Chondrocyte (in vitro differentiated cells): ENCODE measurements at regions not wholly inside any gene's neighbourhood (a gene's known extent, or its start where the extent isn't known, plus 50 kb on each side); places are given as distances from the start of the nearest gene placed in this dataset.

Experiments
- DNase-seq: peaks from one replicate; pipeline ENCODE4 v3.0.0; 2021; ENCODE audit warnings: mixed read lengths, low spot score
- H3K27ac Mint-ChIP-seq: one replicate; pipeline ENCODE4 v1.8.0; 2021; ENCODE audit warnings: mild to moderate bottlenecking, moderate library complexity, mixed read lengths; ENCODE audit not compliant: unreplicated experiment
- H3K27me3 Mint-ChIP-seq: 2 replicates; pipeline ENCODE4 v1.8.0; 2021; ENCODE audit warnings: low read depth, mixed read lengths
- H3K36me3 Mint-ChIP-seq: 2 replicates; pipeline ENCODE4 v1.8.0; 2021; ENCODE audit warnings: low read depth, mixed read lengths
- H3K4me1 Mint-ChIP-seq: 2 replicates; pipeline ENCODE4 v1.8.0; 2021; ENCODE audit warnings: low read depth, mild to moderate bottlenecking, mixed read lengths
- H3K4me3 Mint-ChIP-seq: one replicate; pipeline ENCODE4 v1.8.0; 2021; ENCODE audit warnings: mild to moderate bottlenecking, moderate library complexity, mixed read lengths; ENCODE audit not compliant: unreplicated experiment
- H3K9me3 Mint-ChIP-seq: 2 replicates; pipeline ENCODE4 v1.8.0; 2021; ENCODE audit warnings: low read depth, mixed read lengths
- TF ChIP-seq, protein P1 (sequence below): fragments of 200-600 bp; sonication (generic); IDR thresholded peaks from 2 replicates; pipeline ENCODE4 v1.5.0; 2021; ENCODE audit warnings: antibody characterized with exemption, mild to moderate bottlenecking, moderate library complexity

DNA sequence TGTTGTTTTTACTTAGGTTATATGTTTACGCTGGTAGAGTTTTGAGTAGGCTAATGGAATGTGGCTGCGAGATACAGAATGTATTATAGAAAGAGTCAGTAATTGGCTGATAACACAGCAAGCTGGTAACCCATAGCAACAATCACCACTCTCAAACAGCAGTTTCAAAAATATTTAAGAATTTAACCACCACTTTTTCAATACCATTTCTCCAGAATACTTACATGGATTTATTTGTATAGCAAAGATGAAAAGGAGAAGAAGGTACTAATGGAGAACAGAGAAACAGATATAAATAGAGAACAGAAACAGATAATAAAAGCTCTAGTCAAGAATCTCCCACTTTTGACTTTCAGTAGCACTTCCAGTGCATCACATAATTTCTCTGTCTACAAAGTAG is 188.3 kb upstream of the SLC39A10 start:
- DNase-seq, result no peak
- no peak overlapping the region for H3K4me3 Mint-ChIP-seq
- H3K4me1 Mint-ChIP-seq, result no peaks in the 10 kb centered on the region
- no peaks in the 10 kb centered on the region for H3K36me3 Mint-ChIP-seq
- H3K27me3 Mint-ChIP-seq, result peaks cover 2% of the 10 kb centered on the region
- no peak overlapping the region for H3K27ac Mint-ChIP-seq
- peaks cover 12% of the 10 kb centered on the region for H3K9me3 Mint-ChIP-seq
- TF ChIP-seq, protein P1, sequence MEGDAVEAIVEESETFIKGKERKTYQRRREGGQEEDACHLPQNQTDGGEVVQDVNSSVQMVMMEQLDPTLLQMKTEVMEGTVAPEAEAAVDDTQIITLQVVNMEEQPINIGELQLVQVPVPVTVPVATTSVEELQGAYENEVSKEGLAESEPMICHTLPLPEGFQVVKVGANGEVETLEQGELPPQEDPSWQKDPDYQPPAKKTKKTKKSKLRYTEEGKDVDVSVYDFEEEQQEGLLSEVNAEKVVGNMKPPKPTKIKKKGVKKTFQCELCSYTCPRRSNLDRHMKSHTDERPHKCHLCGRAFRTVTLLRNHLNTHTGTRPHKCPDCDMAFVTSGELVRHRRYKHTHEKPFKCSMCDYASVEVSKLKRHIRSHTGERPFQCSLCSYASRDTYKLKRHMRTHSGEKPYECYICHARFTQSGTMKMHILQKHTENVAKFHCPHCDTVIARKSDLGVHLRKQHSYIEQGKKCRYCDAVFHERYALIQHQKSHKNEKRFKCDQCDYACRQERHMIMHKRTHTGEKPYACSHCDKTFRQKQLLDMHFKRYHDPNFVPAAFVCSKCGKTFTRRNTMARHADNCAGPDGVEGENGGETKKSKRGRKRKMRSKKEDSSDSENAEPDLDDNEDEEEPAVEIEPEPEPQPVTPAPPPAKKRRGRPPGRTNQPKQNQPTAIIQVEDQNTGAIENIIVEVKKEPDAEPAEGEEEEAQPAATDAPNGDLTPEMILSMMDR, result no peak

DNA sequence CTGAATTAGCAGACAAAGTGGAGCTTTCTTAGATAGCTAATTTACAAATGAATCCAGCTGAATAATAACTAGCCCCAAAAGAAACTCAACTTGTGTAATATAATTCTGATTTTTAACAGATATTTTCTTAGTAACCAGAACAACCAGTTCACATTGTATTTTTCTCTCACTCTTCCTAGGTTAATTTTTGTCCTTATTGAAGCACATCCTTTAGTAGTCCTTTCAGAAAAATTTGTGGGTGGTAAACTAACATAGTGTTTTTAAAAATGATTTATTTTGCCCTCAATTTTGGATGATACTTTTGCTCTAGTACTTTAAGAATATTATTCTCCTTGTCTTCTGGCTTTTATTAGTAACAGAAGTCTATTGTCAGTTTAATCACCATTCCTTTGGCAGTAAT is 190.6 kb upstream of the SLC39A10 start:
- Mint-ChIP-seq H3K27me3 (peaks cover 4% of the 10 kb centered on the region), H3K27ac (no peak overlapping the region), H3K9me3 (peaks cover 12% of the 10 kb centered on the region), H3K36me3 (no peaks in the 10 kb centered on the region), H3K4me1 (no peaks in the 10 kb centered on the region), H3K4me3 (no peak overlapping the region)
- TF ChIP-seq, protein P1, result no peak
- DNase-seq, result no peak

DNA sequence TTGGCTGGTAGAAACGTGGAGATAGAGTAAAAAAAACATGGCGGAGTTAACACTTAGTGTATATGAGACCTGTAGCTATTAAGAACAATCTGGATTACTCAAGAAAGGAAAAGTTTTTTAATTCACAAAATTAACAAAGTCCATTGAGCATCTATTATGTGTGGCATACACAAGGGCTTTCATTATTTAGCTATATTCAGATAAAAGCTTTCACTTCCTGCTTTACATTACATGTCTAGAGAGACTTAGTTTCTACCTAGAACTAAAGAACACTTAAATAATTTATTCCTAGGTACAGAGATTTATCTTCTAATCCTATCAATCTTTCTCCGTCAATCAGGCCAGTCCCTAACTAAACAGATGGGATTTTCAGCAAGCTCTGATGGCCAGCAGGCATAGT is 196.0 kb upstream of the SLC39A10 start:
- peaks cover 6% of the 10 kb centered on the region for H3K27me3 Mint-ChIP-seq
- TF ChIP-seq, protein P1, result no peak
- no peak overlapping the region for H3K4me3 Mint-ChIP-seq
- peaks cover 8% of the 10 kb centered on the region for H3K9me3 Mint-ChIP-seq
- no peaks in the 10 kb centered on the region for H3K36me3 Mint-ChIP-seq
- H3K27ac Mint-ChIP-seq, result no peak overlapping the region
- no peaks in the 10 kb centered on the region for H3K4me1 Mint-ChIP-seq
- no peak for DNase-seq

DNA sequence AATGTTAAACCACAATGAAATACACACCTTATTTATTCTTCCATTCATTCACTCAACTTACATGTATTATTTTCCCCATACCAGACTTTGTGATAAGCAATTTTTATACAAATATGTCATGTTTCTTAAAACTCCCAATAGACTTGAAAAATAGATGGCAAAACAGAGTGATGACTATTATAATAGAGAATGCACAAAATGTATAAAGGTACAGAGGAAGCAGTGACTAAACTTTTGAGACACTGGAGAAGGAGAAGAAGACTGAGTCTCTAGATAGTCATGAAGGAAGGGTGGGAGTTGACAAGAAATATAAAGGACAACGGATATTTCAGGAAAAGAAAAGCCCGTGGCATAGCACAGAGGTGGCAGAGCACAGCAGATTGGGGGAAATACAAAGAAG is 198.1 kb upstream of the SLC39A10 start:
- Mint-ChIP-seq H3K27ac (no peak overlapping the region), H3K9me3 (no peaks in the 10 kb centered on the region), H3K4me1 (peaks cover 4% of the 10 kb centered on the region), H3K36me3 (no peaks in the 10 kb centered on the region), H3K4me3 (no peak overlapping the region), H3K27me3 (peaks cover 10% of the 10 kb centered on the region)
- DNase-seq, result no peak
- TF ChIP-seq, protein P1, result no peak

DNA sequence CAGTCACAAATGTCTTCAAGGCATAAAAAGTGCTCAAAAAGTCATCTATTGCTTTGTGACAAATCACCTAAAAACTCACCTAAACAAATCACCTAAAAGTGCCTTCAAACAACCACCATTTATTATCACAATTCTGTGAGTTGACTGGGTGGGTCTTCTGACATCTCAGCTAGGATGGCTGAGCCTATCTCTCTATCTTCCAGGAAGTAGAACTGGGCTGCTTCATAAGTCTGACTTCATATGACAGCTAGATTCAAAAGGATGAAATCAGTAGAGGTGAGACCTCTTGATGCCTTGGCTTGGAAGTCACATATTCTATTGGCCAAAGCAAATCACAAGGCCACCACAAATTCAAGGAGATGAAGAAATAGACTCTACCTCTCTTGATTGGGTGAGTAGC is 199.2 kb upstream of the SLC39A10 start:
- Mint-ChIP-seq H3K27me3 (peaks cover 8% of the 10 kb centered on the region), H3K9me3 (no peaks in the 10 kb centered on the region), H3K36me3 (no peaks in the 10 kb centered on the region), H3K27ac (no peak overlapping the region), H3K4me3 (no peak overlapping the region), H3K4me1 (peaks cover 4% of the 10 kb centered on the region)
- TF ChIP-seq, protein P1, result no peak
- no peak for DNase-seq
